ENCODE measurements at regions not wholly inside any gene's neighbourhood (a gene's known extent, or its start where the extent isn't known, plus 50 kb on each side); places are given as distances from the start of the nearest gene placed in this dataset.

DNA sequence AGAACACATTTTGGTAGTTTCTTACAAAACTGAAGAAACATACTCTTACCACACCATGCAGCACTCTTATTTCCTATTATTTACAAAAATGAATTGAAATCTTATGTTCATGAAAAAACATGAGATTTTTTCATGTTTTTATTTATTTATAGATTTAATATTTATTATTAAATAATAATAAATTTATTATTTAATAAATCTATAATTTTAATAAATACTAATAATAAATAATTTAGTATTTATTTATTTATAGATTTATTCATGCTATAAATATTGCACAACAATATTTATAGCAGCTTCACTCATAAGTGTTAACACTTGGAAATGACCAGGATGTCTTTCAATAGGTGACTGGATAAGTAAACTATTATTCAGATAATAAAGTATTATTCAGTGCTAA, 91.6 kb upstream of the CPXCR1 start:
- no peaks in the 10 kb centered on the region for H3K79me1 ChIP-seq (ENCODE audit: low read depth in 1 of 2, low read length in 2 of 2)
- dilution Hi-C loops (cut with HindIII; ENCODE audit: low sequenced_read_pairs, unreplicated experiment) (no loop called here), intact Hi-C loops (cut with micrococcal nuclease) (no loop called here), in situ Hi-C loops (cut with MboI; ENCODE audit: low sequenced_read_pairs) (no loop called here)
- H3K9ac ChIP-seq (ENCODE audit: low read depth, low read length): no peak overlapping the region
- H2AK9ac ChIP-seq (replicated peaks; ENCODE audit: low read depth, low read length, poor library complexity): no peak overlapping the region
- no peak overlapping the region for H3K56ac ChIP-seq (ENCODE audit: extremely low read depth, insufficient read depth, low read length)
- H3K27me3 ChIP-seq (ENCODE audit: control insufficient read depth, insufficient read depth, low read length): no peaks in the 10 kb centered on the region
- H3K4ac ChIP-seq (ENCODE audit: low read depth, low read length): no peak overlapping the region
- H2BK120ac ChIP-seq (ENCODE audit: low read depth, low read length): no peak overlapping the region
- BruUV-seq (replicated peaks): no TSS peak
- H2BK5ac ChIP-seq (ENCODE audit: low read depth, low read length, poor library complexity, severe bottlenecking): no peak overlapping the region
- H3K9me3 ChIP-seq (ENCODE audit: control insufficient read depth, insufficient read depth, low read length): no peaks in the 10 kb centered on the region; the same call in 1 of the 2 replicates
- no peak overlapping the region for H2AFZ ChIP-seq (replicated peaks; ENCODE audit: low read length, poor library complexity)
- H3K4me2 ChIP-seq (ENCODE audit: low read depth, low read length): no peak overlapping the region
- H4K8ac ChIP-seq (ENCODE audit: low read depth in 2 of 2, low read length in 2 of 2): no peak overlapping the region
- H4K91ac ChIP-seq (ENCODE audit: insufficient read depth, low read depth, low read length): no peak overlapping the region
- H3K27ac ChIP-seq (ENCODE audit: insufficient read depth, low read length): no peak overlapping the region
- DNase-seq (no peak), ATAC-seq (ENCODE audit: low read depth) (no peak)
- H2BK15ac ChIP-seq (ENCODE audit: low read depth, low read length): no peak overlapping the region
- H3K23ac ChIP-seq (ENCODE audit: low read depth, low read length): no peak overlapping the region
- ChIA-PET CTCF (no interaction called here), POLR2A (ENCODE audit: unreplicated experiment) (no interaction called here)
- no peaks in the 10 kb centered on the region for H3K4me1 ChIP-seq (ENCODE audit: control insufficient read depth, insufficient read depth, low read length)
- no peak overlapping the region for H2BK20ac ChIP-seq (ENCODE audit: low read depth, low read length)
- no peak overlapping the region for H3K14ac ChIP-seq (replicated peaks; ENCODE audit: low read depth, low read length)
- H3K4me3 ChIP-seq (ENCODE audit: insufficient read depth, low read depth, low read length): no peak overlapping the region
- no peaks in the 10 kb centered on the region for H3K36me3 ChIP-seq (ENCODE audit: control insufficient read depth, insufficient read depth, low read length)
- H4K20me1 ChIP-seq (ENCODE audit: insufficient read depth, low read length): no peaks in the 10 kb centered on the region
- no peak overlapping the region for H4K5ac ChIP-seq (ENCODE audit: low read depth, low read length)
- TF ChIP-seq CHD1 (IDR thresholded peaks at IDR 0.05; ENCODE audit: low read depth, low read length): no peak
- no peak for TF ChIP-seq FOS (IDR thresholded peaks at IDR 0.05; ENCODE audit: low read depth, low read length)
- TF ChIP-seq RFX5 (IDR thresholded peaks at IDR 0.05; ENCODE audit: low read depth, low read length): no peak
- no peak for TF ChIP-seq POLR2A (IDR thresholded peaks at IDR 0.05; ENCODE audit: low read depth, low read length)
- no peak for TF ChIP-seq CEBPB (IDR thresholded peaks at IDR 0.05; ENCODE audit: low read depth, low read length)
- no peak for TF ChIP-seq MAFK (IDR thresholded peaks at IDR 0.05; ENCODE audit: low read depth, low read length)
- TF ChIP-seq SMC3 (IDR thresholded peaks at IDR 0.05; ENCODE audit: low read depth, low read length): no peak
- TF ChIP-seq, protein P1, sequence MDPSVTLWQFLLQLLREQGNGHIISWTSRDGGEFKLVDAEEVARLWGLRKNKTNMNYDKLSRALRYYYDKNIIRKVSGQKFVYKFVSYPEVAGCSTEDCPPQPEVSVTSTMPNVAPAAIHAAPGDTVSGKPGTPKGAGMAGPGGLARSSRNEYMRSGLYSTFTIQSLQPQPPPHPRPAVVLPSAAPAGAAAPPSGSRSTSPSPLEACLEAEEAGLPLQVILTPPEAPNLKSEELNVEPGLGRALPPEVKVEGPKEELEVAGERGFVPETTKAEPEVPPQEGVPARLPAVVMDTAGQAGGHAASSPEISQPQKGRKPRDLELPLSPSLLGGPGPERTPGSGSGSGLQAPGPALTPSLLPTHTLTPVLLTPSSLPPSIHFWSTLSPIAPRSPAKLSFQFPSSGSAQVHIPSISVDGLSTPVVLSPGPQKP (IDR thresholded peaks at IDR 0.05; ENCODE audit: borderline replicate concordance, low read depth, low read length): no peak
- no peak for TF ChIP-seq RCOR1 (IDR thresholded peaks at IDR 0.05; ENCODE audit: insufficient replicate concordance, low read length)
- TF ChIP-seq BHLHE40 (IDR thresholded peaks at IDR 0.05; ENCODE audit: low read depth, low read length): no peak
- TF ChIP-seq, protein P2, sequence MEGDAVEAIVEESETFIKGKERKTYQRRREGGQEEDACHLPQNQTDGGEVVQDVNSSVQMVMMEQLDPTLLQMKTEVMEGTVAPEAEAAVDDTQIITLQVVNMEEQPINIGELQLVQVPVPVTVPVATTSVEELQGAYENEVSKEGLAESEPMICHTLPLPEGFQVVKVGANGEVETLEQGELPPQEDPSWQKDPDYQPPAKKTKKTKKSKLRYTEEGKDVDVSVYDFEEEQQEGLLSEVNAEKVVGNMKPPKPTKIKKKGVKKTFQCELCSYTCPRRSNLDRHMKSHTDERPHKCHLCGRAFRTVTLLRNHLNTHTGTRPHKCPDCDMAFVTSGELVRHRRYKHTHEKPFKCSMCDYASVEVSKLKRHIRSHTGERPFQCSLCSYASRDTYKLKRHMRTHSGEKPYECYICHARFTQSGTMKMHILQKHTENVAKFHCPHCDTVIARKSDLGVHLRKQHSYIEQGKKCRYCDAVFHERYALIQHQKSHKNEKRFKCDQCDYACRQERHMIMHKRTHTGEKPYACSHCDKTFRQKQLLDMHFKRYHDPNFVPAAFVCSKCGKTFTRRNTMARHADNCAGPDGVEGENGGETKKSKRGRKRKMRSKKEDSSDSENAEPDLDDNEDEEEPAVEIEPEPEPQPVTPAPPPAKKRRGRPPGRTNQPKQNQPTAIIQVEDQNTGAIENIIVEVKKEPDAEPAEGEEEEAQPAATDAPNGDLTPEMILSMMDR (conservative IDR thresholded peaks at IDR 0.05; ENCODE audit: low read depth, low read length): no peak
- no peak for TF ChIP-seq MXI1 (IDR thresholded peaks at IDR 0.05; ENCODE audit: borderline replicate concordance, low read depth, low read length)
- no peak for TF ChIP-seq NFE2L2 (IDR thresholded peaks at IDR 0.05; ENCODE audit: low read depth, low read length)
- TF ChIP-seq, protein P3, sequence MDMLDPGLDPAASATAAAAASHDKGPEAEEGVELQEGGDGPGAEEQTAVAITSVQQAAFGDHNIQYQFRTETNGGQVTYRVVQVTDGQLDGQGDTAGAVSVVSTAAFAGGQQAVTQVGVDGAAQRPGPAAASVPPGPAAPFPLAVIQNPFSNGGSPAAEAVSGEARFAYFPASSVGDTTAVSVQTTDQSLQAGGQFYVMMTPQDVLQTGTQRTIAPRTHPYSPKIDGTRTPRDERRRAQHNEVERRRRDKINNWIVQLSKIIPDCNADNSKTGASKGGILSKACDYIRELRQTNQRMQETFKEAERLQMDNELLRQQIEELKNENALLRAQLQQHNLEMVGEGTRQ (IDR thresholded peaks at IDR 0.05; ENCODE audit: low read depth, low read length): no peak
- TF ChIP-seq RAD21 (IDR thresholded peaks at IDR 0.05; ENCODE audit: low read length): no peak
- no peak for TF ChIP-seq MAZ (IDR thresholded peaks at IDR 0.05; ENCODE audit: borderline replicate concordance, low read depth, low read length)
- H3K9me1 ChIP-seq (ENCODE audit: insufficient read depth, low read length): no peaks in the 10 kb centered on the region
- H3K18ac ChIP-seq (ENCODE audit: low read depth, low read length): no peak overlapping the region
- H2AK5ac ChIP-seq (ENCODE audit: low read depth, low read length): no peak overlapping the region
